HCT116 (cell line): ENCODE measurements at regions not wholly inside any gene's neighbourhood (a gene's known extent, or its start where the extent isn't known, plus 50 kb on each side); places are given as distances from the start of the nearest gene placed in this dataset.

Experiments
- CEBPB ChIP-seq: IDR thresholded peaks from 2 replicates; pipeline ENCODE4 v1.6.1; 2012; ENCODE audit warnings: low read depth
- EZH2 ChIP-seq: fragments of 200-600 bp; sonication (generic); IDR thresholded peaks from 2 replicates; pipeline ENCODE4 v1.6.1; 2017; ENCODE audit warnings: antibody characterized with exemption, mixed run types
- EZH2phosphoT487 ChIP-seq: fragments of 200-600 bp; IDR thresholded peaks from 2 replicates; pipeline ENCODE4 v1.6.1; 2018; ENCODE audit warnings: antibody characterized with exemption, borderline replicate concordance
- JUND ChIP-seq: IDR thresholded peaks from 2 replicates; pipeline ENCODE4 v1.6.1; 2012
- POLR2A ChIP-seq: IDR thresholded peaks from 2 replicates; pipeline ENCODE4 v1.7.0; 2011; ENCODE audit warnings: borderline replicate concordance; ENCODE audit not compliant: insufficient read depth, insufficient read length; ENCODE audit errors: extremely low read depth
- POLR2AphosphoS5 ChIP-seq: IDR thresholded peaks from 2 replicates; pipeline ENCODE4 v1.6.1; 2011; ENCODE audit warnings: mild to moderate bottlenecking, low read depth, low read length, moderate library complexity
- RAD21 ChIP-seq: IDR thresholded peaks from 2 replicates; pipeline ENCODE4 v1.6.1; 2012; ENCODE audit warnings: low read depth, mild to moderate bottlenecking
- SIN3A ChIP-seq: IDR thresholded peaks from 2 replicates; pipeline ENCODE4 v1.6.1; 2012; ENCODE audit warnings: low read depth
- SP1 ChIP-seq: IDR thresholded peaks from 2 replicates; pipeline ENCODE4 v1.6.1; 2012; ENCODE audit warnings: low read depth
- YY1 ChIP-seq: IDR thresholded peaks from 2 replicates; pipeline ENCODE4 v1.6.1; 2011; ENCODE audit warnings: low read length, low read depth, moderate library complexity, mild to moderate bottlenecking; ENCODE audit not compliant: insufficient replicate concordance; ENCODE audit errors: extremely low read depth
- TF ChIP-seq, protein P1 (sequence below), 3 experiments: fragments of 200-600 bp in 1 of 3; sonication (generic) in 1 of 3; IDR thresholded peaks in 2 of 3; conservative IDR thresholded peaks in 1 of 3; 2 replicates each; pipeline ENCODE4 v1.5.1; 2012 to 2017; ENCODE audit warnings: low read depth in 2 of 3, low read length in 2 of 3, antibody characterized with exemption in 1 of 3, borderline replicate concordance in 1 of 3, control low read depth in 1 of 3, mild to moderate bottlenecking in 1 of 3, mixed read lengths in 1 of 3, mixed run types in 1 of 3, moderate library complexity in 1 of 3; ENCODE audit not compliant: insufficient read depth in 1 of 3
- TF ChIP-seq, protein P2 (sequence below): IDR thresholded peaks from 2 replicates; pipeline ENCODE4 v1.6.1; 2012
- TF ChIP-seq, protein P3 (sequence below): IDR thresholded peaks from 2 replicates; pipeline ENCODE4 v1.6.1; 2012; ENCODE audit warnings: low read depth
- TF ChIP-seq, protein P4 (sequence below): IDR thresholded peaks from 2 replicates; pipeline ENCODE4 v1.6.1; 2012

DNA sequence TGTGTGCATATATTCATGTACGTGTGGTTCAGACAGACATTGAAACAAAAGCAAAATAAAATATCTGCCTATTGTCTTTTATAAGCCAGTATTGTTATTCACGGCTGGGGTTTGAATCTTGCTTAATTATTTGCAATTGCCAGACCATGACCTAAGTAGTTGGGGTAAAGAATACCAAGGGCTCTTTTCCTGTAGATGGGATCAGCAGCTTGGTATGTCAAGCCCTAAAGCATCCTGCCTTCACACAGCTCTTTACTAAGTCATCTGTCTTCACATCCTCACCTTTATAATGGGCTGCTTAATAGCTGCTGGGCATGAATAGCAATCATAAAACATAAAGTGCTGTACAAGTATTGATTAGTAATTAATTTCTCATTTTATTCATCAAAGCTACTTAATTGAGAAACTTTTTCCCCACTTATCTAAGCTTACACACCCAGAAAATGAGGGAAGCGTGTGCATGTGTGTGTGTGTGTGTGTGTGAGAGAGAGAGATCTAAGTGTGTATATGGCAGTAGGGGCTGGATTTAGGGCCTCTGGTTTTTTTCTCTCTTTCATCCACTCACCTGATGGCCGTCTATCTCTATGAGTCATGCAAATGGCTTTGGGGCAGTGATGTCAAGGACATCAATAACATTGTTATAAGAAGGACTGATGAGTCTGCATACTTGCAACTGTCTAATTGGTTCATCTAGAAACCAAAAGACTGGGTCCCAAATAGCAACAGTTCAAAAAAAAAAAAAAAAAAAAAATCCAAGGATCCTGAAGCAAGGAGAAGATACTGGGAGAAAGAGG is 244.1 kb upstream of the TNP1 start:
- TF ChIP-seq, protein P1, sequence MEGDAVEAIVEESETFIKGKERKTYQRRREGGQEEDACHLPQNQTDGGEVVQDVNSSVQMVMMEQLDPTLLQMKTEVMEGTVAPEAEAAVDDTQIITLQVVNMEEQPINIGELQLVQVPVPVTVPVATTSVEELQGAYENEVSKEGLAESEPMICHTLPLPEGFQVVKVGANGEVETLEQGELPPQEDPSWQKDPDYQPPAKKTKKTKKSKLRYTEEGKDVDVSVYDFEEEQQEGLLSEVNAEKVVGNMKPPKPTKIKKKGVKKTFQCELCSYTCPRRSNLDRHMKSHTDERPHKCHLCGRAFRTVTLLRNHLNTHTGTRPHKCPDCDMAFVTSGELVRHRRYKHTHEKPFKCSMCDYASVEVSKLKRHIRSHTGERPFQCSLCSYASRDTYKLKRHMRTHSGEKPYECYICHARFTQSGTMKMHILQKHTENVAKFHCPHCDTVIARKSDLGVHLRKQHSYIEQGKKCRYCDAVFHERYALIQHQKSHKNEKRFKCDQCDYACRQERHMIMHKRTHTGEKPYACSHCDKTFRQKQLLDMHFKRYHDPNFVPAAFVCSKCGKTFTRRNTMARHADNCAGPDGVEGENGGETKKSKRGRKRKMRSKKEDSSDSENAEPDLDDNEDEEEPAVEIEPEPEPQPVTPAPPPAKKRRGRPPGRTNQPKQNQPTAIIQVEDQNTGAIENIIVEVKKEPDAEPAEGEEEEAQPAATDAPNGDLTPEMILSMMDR (IDR thresholded peaks at IDR 0.05 in 2 of 3, conservative IDR thresholded peaks at IDR 0.05 in 1 of 3; ENCODE audit: borderline replicate concordance in 1 of 3, insufficient read depth in 1 of 3, low read depth in 2 of 3, low read length in 2 of 3), result no peak
- TF ChIP-seq EZH2 (no peak), YY1 (no peak), POLR2A (no peak), RAD21 (no peak), JUND (no peak), POLR2AphosphoS5 (no peak), EZH2phosphoT487 (no peak), SIN3A (no peak), SP1 (no peak; the same call in 1 of the 2 replicates), CEBPB (no peak)
- TF ChIP-seq, protein P2, sequence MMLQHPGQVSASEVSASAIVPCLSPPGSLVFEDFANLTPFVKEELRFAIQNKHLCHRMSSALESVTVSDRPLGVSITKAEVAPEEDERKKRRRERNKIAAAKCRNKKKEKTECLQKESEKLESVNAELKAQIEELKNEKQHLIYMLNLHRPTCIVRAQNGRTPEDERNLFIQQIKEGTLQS, result no peak
- TF ChIP-seq, protein P3, sequence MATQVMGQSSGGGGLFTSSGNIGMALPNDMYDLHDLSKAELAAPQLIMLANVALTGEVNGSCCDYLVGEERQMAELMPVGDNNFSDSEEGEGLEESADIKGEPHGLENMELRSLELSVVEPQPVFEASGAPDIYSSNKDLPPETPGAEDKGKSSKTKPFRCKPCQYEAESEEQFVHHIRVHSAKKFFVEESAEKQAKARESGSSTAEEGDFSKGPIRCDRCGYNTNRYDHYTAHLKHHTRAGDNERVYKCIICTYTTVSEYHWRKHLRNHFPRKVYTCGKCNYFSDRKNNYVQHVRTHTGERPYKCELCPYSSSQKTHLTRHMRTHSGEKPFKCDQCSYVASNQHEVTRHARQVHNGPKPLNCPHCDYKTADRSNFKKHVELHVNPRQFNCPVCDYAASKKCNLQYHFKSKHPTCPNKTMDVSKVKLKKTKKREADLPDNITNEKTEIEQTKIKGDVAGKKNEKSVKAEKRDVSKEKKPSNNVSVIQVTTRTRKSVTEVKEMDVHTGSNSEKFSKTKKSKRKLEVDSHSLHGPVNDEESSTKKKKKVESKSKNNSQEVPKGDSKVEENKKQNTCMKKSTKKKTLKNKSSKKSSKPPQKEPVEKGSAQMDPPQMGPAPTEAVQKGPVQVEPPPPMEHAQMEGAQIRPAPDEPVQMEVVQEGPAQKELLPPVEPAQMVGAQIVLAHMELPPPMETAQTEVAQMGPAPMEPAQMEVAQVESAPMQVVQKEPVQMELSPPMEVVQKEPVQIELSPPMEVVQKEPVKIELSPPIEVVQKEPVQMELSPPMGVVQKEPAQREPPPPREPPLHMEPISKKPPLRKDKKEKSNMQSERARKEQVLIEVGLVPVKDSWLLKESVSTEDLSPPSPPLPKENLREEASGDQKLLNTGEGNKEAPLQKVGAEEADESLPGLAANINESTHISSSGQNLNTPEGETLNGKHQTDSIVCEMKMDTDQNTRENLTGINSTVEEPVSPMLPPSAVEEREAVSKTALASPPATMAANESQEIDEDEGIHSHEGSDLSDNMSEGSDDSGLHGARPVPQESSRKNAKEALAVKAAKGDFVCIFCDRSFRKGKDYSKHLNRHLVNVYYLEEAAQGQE, result no peak
- TF ChIP-seq, protein P4, sequence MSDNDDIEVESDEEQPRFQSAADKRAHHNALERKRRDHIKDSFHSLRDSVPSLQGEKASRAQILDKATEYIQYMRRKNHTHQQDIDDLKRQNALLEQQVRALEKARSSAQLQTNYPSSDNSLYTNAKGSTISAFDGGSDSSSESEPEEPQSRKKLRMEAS, result no peak
